ENCODE measurements at regions not wholly inside any gene's neighbourhood (a gene's known extent, or its start where the extent isn't known, plus 50 kb on each side); places are given as distances from the start of the nearest gene placed in this dataset.

GRCh38 chr6:56756219-56756789 lies 113.6 kb upstream of the DST start:
- WGBS = 60% methylated on average over 4 of the region's 4 CpGs
- peak overlapping the region in 1 of 2 donors; percentile 36 for H3K9ac ChIP-seq (ENCODE audit: low read depth in 1 of 2, low read length in 2 of 2)
- H3K36me3 ChIP-seq (ENCODE audit: control insufficient read depth in 4 of 4, insufficient read depth in 3 of 4, low read depth in 1 of 4, low read length in 3 of 4) = no peaks in the 10 kb centered on the region
- H3K27ac ChIP-seq (ENCODE audit: low read depth in 1 of 2, low read length in 2 of 2) = no peak overlapping the region
- DNase-seq (ENCODE audit: low spot score) = no peak
- no peaks in the 10 kb centered on the region for H3K27me3 ChIP-seq (ENCODE audit: control insufficient read depth in 4 of 4, insufficient read depth in 4 of 4, low read length in 3 of 4)
- no peak for TF ChIP-seq FOXA1 (IDR thresholded peaks at IDR 0.05)
- no peak for TF ChIP-seq TAF1 (conservative IDR thresholded peaks at IDR 0.05)
- TF ChIP-seq FOXA2 (IDR thresholded peaks at IDR 0.05) = no peak
- TF ChIP-seq, protein P1, sequence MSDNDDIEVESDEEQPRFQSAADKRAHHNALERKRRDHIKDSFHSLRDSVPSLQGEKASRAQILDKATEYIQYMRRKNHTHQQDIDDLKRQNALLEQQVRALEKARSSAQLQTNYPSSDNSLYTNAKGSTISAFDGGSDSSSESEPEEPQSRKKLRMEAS (IDR thresholded peaks at IDR 0.05) = no peak
- no peak for TF ChIP-seq EGR1 (IDR thresholded peaks at IDR 0.05; ENCODE audit: low read depth in 2 of 2)
- TF ChIP-seq YY1 (IDR thresholded peaks at IDR 0.05) = no peak
- TF ChIP-seq NR2F2 (IDR thresholded peaks at IDR 0.05) = no peak
- no peak for TF ChIP-seq HNF4A (conservative IDR thresholded peaks at IDR 0.05)
- TF ChIP-seq RXRA (IDR thresholded peaks at IDR 0.05) = no peak
- peaks cover 2 to 11% (median 3%) of the 10 kb centered on the region in 4 donors for H3K4me1 ChIP-seq (ENCODE audit: control insufficient read depth in 4 of 4, insufficient read depth in 4 of 4, low read length in 3 of 4)
- no peaks in the 10 kb centered on the region for H3K9me3 ChIP-seq (ENCODE audit: control insufficient read depth in 4 of 4, low read length in 3 of 4)
- H3K4me3 ChIP-seq (ENCODE audit: low read depth in 1 of 3, low read length in 3 of 3) = no peak overlapping the region

- 91% methylated on average over 2 of the region's 2 CpGs for WGBS
- H3K9ac ChIP-seq (ENCODE audit: low read depth in 1 of 2, low read length in 2 of 2) = no peak overlapping the region
- no peaks in the 10 kb centered on the region for H3K27me3 ChIP-seq (ENCODE audit: control insufficient read depth in 4 of 4, insufficient read depth in 4 of 4, low read length in 3 of 4)
- DNase-seq (ENCODE audit: low spot score) = no peak
- H3K4me1 ChIP-seq (ENCODE audit: control insufficient read depth in 4 of 4, insufficient read depth in 4 of 4, low read length in 3 of 4) = peaks cover 2 to 11% (median 3%) of the 10 kb centered on the region in 4 donors
- no peak for TF ChIP-seq CTCF (IDR thresholded peaks at IDR 0.05; ENCODE audit: low read depth, low read length, missing input control)
- no peak for TF ChIP-seq NR2F2 (IDR thresholded peaks at IDR 0.05)
- TF ChIP-seq FOXA2 (IDR thresholded peaks at IDR 0.05) = no peak
- TF ChIP-seq, protein P2, sequence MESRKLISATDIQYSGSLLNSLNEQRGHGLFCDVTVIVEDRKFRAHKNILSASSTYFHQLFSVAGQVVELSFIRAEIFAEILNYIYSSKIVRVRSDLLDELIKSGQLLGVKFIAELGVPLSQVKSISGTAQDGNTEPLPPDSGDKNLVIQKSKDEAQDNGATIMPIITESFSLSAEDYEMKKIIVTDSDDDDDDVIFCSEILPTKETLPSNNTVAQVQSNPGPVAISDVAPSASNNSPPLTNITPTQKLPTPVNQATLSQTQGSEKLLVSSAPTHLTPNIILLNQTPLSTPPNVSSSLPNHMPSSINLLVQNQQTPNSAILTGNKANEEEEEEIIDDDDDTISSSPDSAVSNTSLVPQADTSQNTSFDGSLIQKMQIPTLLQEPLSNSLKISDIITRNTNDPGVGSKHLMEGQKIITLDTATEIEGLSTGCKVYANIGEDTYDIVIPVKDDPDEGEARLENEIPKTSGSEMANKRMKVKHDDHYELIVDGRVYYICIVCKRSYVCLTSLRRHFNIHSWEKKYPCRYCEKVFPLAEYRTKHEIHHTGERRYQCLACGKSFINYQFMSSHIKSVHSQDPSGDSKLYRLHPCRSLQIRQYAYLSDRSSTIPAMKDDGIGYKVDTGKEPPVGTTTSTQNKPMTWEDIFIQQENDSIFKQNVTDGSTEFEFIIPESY (IDR thresholded peaks at IDR 0.05) = no peak
- TF ChIP-seq HNF4A (conservative IDR thresholded peaks at IDR 0.05) = no peak
- TF ChIP-seq SP1 (IDR thresholded peaks at IDR 0.05) = no peak
- no peak for TF ChIP-seq YY1 (IDR thresholded peaks at IDR 0.05)
- no peak for TF ChIP-seq REST (IDR thresholded peaks at IDR 0.05)
- no peak for TF ChIP-seq TAF1 (conservative IDR thresholded peaks at IDR 0.05)
- no peak for TF ChIP-seq RXRA (IDR thresholded peaks at IDR 0.05)
- TF ChIP-seq JUND (IDR thresholded peaks at IDR 0.05) = no peak
- TF ChIP-seq GABPA (IDR thresholded peaks at IDR 0.05 in 1 of 2, conservative IDR thresholded peaks at IDR 0.05 in 1 of 2) = no peak
- TF ChIP-seq, protein P3, sequence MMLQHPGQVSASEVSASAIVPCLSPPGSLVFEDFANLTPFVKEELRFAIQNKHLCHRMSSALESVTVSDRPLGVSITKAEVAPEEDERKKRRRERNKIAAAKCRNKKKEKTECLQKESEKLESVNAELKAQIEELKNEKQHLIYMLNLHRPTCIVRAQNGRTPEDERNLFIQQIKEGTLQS (IDR thresholded peaks at IDR 0.05) = no peak
- TF ChIP-seq EGR1 (IDR thresholded peaks at IDR 0.05; ENCODE audit: low read depth in 2 of 2) = no peak
- TF ChIP-seq FOXA1 (IDR thresholded peaks at IDR 0.05) = no peak
- TF ChIP-seq, protein P1 (IDR thresholded peaks at IDR 0.05) = no peak
- no peaks in the 10 kb centered on the region for H3K36me3 ChIP-seq (ENCODE audit: control insufficient read depth in 4 of 4, insufficient read depth in 3 of 4, low read depth in 1 of 4, low read length in 3 of 4)
- no peak overlapping the region for H3K4me3 ChIP-seq (ENCODE audit: low read depth in 1 of 3, low read length in 3 of 3)
- H3K27ac ChIP-seq (ENCODE audit: low read depth in 1 of 2, low read length in 2 of 2) = no peak overlapping the region
- H3K9me3 ChIP-seq (ENCODE audit: control insufficient read depth in 4 of 4, low read length in 3 of 4) = no peaks in the 10 kb centered on the region
These were observed 112.4 kb upstream of the DST start for GRCh38 chr6:56755040-56755439.
